ENCODE measurements at regions not wholly inside any gene's neighbourhood (a gene's known extent, or its start where the extent isn't known, plus 50 kb on each side); places are given as distances from the start of the nearest gene placed in this dataset.

DNA sequence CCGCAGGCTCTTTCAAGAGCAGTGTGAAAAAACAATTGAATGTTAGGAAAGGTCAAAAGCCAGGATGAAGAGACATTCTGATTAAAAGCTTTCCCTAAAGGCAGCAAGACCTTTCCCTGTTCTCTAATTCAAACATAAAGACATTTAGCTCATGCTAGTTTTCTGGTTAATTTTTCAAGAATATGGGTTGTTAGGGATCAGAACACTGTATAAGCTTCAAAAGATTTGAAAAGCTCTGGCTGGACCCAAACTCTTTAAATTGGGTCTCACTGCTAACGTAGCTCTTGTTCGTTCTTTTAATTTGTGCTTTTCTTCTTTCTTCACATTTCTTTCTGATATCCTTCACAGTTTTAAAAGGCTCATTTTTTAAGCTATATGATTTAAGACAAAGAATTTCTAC lies 877.0 kb downstream of the EFNB2 start:
- Histone ChIP-seq H3K4me1 (ENCODE audit: control insufficient read depth in 3 of 3, insufficient read depth in 2 of 3, low read depth in 1 of 3, low read length in 2 of 3) (no peaks in the 10 kb centered on the region), H3K9me3 (ENCODE audit: control insufficient read depth in 2 of 2, insufficient read depth in 1 of 2, low read depth in 1 of 2, low read length in 1 of 2) (no peaks in the 10 kb centered on the region), H3K27me3 (ENCODE audit: control insufficient read depth in 3 of 3, insufficient read depth in 3 of 3, low read length in 3 of 3) (no peaks in the 10 kb centered on the region), H3K36me3 (ENCODE audit: control insufficient read depth in 3 of 3, insufficient read depth in 2 of 3, low read depth in 1 of 3, low read length in 3 of 3) (no peaks in the 10 kb centered on the region), H3K4me3 (ENCODE audit: low read depth in 1 of 3, low read length in 3 of 3) (no peak overlapping the region), H3K27ac (ENCODE audit: low read depth in 1 of 3, low read length in 2 of 3) (no peak overlapping the region)
- no peak for FAIRE-seq
- DNase-seq: no peak
- WGBS, 3 donors: 83 to 88% (median 86%) methylated on average over 3 of the region's 3 CpGs

DNA sequence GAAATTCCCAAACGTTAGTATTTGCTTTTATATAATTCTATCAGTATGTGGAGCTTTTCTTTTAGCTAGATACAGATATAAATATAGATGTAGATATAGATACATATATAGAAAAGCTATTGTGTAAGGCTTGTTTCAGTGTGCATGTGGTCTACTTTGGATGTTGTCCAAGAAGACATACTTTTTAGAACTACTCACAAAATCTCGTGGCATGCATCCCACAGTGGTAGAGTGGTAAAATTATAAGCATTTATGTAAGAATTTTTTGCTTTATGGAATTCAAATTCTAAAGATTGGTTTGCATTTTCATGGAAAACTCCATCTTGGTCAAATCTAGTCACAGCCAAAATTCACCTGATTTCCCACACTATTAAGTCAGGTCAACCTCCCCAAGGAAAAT lies 880.4 kb downstream of the EFNB2 start:
- Histone ChIP-seq H3K4me3 (ENCODE audit: low read depth in 1 of 3, low read length in 3 of 3) (no peak overlapping the region), H3K27me3 (ENCODE audit: control insufficient read depth in 3 of 3, insufficient read depth in 3 of 3, low read length in 3 of 3) (no peaks in the 10 kb centered on the region), H3K9me3 (ENCODE audit: control insufficient read depth in 2 of 2, insufficient read depth in 1 of 2, low read depth in 1 of 2, low read length in 1 of 2) (no peaks in the 10 kb centered on the region), H3K36me3 (ENCODE audit: control insufficient read depth in 3 of 3, insufficient read depth in 2 of 3, low read depth in 1 of 3, low read length in 3 of 3) (no peaks in the 10 kb centered on the region), H3K27ac (ENCODE audit: low read depth in 1 of 3, low read length in 2 of 3) (no peak overlapping the region), H3K4me1 (ENCODE audit: control insufficient read depth in 3 of 3, insufficient read depth in 2 of 3, low read depth in 1 of 3, low read length in 2 of 3) (no peaks in the 10 kb centered on the region)
- 49 to 57% (median 54%) methylated on average over 2 of the region's 2 CpGs for WGBS, 3 donors
- DNase-seq (no peak), FAIRE-seq (no peak)

DNA sequence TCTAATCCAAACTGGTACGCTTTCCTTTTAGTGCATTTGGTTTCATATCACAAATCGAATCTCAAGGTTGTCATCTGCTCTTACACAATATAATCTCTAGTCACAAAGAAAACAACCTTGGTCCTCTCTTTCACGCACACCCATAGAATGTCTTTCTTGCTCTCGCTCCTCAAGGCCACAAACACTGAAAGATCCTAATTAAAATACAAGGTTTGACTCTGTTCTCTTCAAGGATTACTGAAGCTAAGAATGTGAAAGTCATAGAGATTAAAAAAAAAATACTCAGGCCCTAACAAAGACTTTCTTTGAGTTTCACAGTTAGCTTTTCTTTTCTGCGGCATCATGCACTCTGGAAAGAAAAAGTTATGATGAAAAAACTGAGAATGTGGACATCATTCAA lies 891.5 kb downstream of the EFNB2 start:
- Histone ChIP-seq H3K27ac (ENCODE audit: low read depth in 1 of 3, low read length in 2 of 3) (no peak overlapping the region), H3K9me3 (ENCODE audit: control insufficient read depth in 2 of 2, insufficient read depth in 1 of 2, low read depth in 1 of 2, low read length in 1 of 2) (peaks cover 0 to 5% of the 10 kb centered on the region in 2 donors), H3K27me3 (ENCODE audit: control insufficient read depth in 3 of 3, insufficient read depth in 3 of 3, low read length in 3 of 3) (no peaks in the 10 kb centered on the region), H3K4me3 (ENCODE audit: low read depth in 1 of 3, low read length in 3 of 3) (no peak overlapping the region), H3K36me3 (ENCODE audit: control insufficient read depth in 3 of 3, insufficient read depth in 2 of 3, low read depth in 1 of 3, low read length in 3 of 3) (no peaks in the 10 kb centered on the region), H3K4me1 (ENCODE audit: control insufficient read depth in 3 of 3, insufficient read depth in 2 of 3, low read depth in 1 of 3, low read length in 2 of 3) (no peaks in the 10 kb centered on the region)
- FAIRE-seq: no peak
- no peak for DNase-seq
- WGBS, 3 donors: 77 to 91% (median 89%) methylated on average over 5 of the region's 5 CpGs

DNA sequence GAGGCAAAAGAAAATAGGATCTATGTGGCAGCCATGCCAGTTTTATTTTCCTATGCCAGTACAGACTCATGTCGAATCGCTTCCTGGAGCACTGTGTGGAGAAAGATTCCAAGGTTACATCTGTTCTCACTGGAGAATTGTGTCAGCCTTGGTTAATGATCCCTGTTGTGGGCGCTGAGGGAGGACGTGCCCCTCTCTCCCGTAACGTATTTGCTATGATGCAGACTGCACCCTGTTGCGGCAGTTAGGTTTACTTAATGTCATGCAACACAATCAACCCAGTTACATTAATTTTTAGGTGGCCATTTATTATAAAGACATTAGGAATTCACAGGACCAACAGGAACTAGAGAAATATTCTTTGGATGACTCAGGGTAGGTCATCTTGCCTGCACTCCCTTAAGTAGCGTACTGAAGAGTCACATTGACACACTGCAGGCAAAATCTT lies 892.9 kb downstream of the EFNB2 start:
- no peak overlapping the region for H3K27ac ChIP-seq (ENCODE audit: low read depth in 1 of 3, low read length in 2 of 3)
- FAIRE-seq (no peak), DNase-seq (no peak)
- no peak overlapping the region for H3K4me3 ChIP-seq (ENCODE audit: low read depth in 1 of 3, low read length in 3 of 3)
- no peaks in the 10 kb centered on the region for H3K27me3 ChIP-seq (ENCODE audit: control insufficient read depth in 3 of 3, insufficient read depth in 3 of 3, low read length in 3 of 3)
- H3K36me3 ChIP-seq (ENCODE audit: control insufficient read depth in 3 of 3, insufficient read depth in 2 of 3, low read depth in 1 of 3, low read length in 3 of 3): no peaks in the 10 kb centered on the region
- H3K9me3 ChIP-seq (ENCODE audit: control insufficient read depth in 2 of 2, insufficient read depth in 1 of 2, low read depth in 1 of 2, low read length in 1 of 2): no peaks in the 10 kb centered on the region
- WGBS, 3 donors: 91 to 95% (median 94%) methylated on average over 8 of the region's 8 CpGs
- no peaks in the 10 kb centered on the region for H3K4me1 ChIP-seq (ENCODE audit: control insufficient read depth in 3 of 3, insufficient read depth in 2 of 3, low read depth in 1 of 3, low read length in 2 of 3)

DNA sequence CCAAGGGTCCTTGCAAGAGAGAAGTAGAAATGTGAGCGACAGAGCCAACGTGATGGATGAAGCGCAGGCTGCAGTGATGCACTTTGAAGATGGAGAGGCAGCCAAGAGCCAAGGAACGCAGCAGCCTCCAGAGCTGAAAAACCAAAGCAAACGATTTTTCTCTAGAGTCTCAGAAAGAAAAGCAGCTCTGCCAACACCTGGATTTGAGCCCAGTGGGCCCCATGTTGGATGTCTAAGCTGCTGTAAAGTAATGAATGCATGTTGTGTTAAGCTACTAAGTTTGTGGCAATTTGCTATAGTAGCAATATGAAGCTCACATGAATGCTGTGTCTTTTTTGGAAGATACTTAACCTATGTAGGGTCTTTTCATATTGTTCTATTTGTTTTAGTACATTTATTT lies 894.3 kb downstream of the EFNB2 start:
- no peak for FAIRE-seq
- Histone ChIP-seq H3K4me1 (ENCODE audit: control insufficient read depth in 3 of 3, insufficient read depth in 2 of 3, low read depth in 1 of 3, low read length in 2 of 3) (no peaks in the 10 kb centered on the region), H3K27me3 (ENCODE audit: control insufficient read depth in 3 of 3, insufficient read depth in 3 of 3, low read length in 3 of 3) (no peaks in the 10 kb centered on the region), H3K9me3 (ENCODE audit: control insufficient read depth in 2 of 2, insufficient read depth in 1 of 2, low read depth in 1 of 2, low read length in 1 of 2) (no peaks in the 10 kb centered on the region), H3K4me3 (ENCODE audit: low read depth in 1 of 3, low read length in 3 of 3) (no peak overlapping the region), H3K27ac (ENCODE audit: low read depth in 1 of 3, low read length in 2 of 3) (no peak overlapping the region), H3K36me3 (ENCODE audit: control insufficient read depth in 3 of 3, insufficient read depth in 2 of 3, low read depth in 1 of 3, low read length in 3 of 3) (no peaks in the 10 kb centered on the region)
- 76 to 81% (median 76%) methylated on average over 5 of the region's 5 CpGs for WGBS, 3 donors
- DNase-seq: no peak

DNA sequence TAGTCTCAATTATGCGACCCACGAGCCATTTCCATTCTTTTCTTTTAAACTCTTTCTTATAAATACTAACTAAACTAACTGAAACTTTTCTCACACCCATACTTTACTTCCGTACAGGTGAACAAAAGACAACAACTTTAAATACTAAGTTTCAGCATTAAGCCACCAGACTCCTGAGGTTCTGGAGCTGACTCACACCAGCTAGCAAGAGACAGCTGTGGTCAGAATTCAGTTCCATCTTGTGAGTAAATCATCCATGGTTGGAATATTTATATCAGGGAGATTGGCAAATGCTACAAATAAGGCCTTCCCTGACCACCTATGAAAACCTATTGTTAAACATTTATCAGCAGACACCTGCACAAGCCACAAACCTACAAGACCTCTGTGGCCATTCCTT lies 897.0 kb downstream of the EFNB2 start:
- Histone ChIP-seq H3K4me3 (ENCODE audit: low read depth in 1 of 3, low read length in 3 of 3) (no peak overlapping the region), H3K36me3 (ENCODE audit: control insufficient read depth in 3 of 3, insufficient read depth in 2 of 3, low read depth in 1 of 3, low read length in 3 of 3) (no peaks in the 10 kb centered on the region), H3K9me3 (ENCODE audit: control insufficient read depth in 2 of 2, insufficient read depth in 1 of 2, low read depth in 1 of 2, low read length in 1 of 2) (no peaks in the 10 kb centered on the region), H3K27me3 (ENCODE audit: control insufficient read depth in 3 of 3, insufficient read depth in 3 of 3, low read length in 3 of 3) (no peaks in the 10 kb centered on the region), H3K27ac (ENCODE audit: low read depth in 1 of 3, low read length in 2 of 3) (no peak overlapping the region), H3K4me1 (ENCODE audit: control insufficient read depth in 3 of 3, insufficient read depth in 2 of 3, low read depth in 1 of 3, low read length in 2 of 3) (no peaks in the 10 kb centered on the region)
- WGBS, 3 donors: 82 to 93% (median 93%) methylated on average over 3 of the region's 3 CpGs
- FAIRE-seq (no peak), DNase-seq (no peak)

DNA sequence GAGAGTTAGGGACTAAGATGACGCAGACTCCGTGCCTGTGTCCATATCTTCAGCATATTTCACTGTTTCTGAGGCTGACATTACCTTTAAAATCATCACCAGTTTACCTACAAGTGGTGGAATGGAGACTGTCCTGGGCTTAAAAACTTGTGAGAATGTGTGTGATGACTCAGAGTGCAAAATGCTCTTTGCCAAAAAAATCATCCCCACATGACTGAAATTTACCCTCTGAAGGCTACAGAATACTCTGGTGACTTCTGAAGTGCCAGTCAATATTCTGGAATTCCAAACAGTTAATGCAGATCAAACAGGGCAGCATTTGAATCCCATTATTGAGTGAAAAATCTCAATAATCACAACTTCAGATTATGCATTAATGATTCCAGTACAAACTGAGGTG lies 901.4 kb downstream of the EFNB2 start:
- no peak overlapping the region for H3K27ac ChIP-seq (ENCODE audit: low read depth in 1 of 3, low read length in 2 of 3)
- DNase-seq (no peak), FAIRE-seq (no peak)
- no peaks in the 10 kb centered on the region for H3K4me1 ChIP-seq (ENCODE audit: control insufficient read depth in 3 of 3, insufficient read depth in 2 of 3, low read depth in 1 of 3, low read length in 2 of 3)
- no peaks in the 10 kb centered on the region for H3K9me3 ChIP-seq (ENCODE audit: control insufficient read depth in 2 of 2, insufficient read depth in 1 of 2, low read depth in 1 of 2, low read length in 1 of 2)
- 86 to 95% (median 93%) methylated on average over 2 of the region's 2 CpGs for WGBS, 3 donors
- H3K27me3 ChIP-seq (ENCODE audit: control insufficient read depth in 3 of 3, insufficient read depth in 3 of 3, low read length in 3 of 3): no peaks in the 10 kb centered on the region
- no peak overlapping the region for H3K4me3 ChIP-seq (ENCODE audit: low read depth in 1 of 3, low read length in 3 of 3)
- no peaks in the 10 kb centered on the region for H3K36me3 ChIP-seq (ENCODE audit: control insufficient read depth in 3 of 3, insufficient read depth in 2 of 3, low read depth in 1 of 3, low read length in 3 of 3)

DNA sequence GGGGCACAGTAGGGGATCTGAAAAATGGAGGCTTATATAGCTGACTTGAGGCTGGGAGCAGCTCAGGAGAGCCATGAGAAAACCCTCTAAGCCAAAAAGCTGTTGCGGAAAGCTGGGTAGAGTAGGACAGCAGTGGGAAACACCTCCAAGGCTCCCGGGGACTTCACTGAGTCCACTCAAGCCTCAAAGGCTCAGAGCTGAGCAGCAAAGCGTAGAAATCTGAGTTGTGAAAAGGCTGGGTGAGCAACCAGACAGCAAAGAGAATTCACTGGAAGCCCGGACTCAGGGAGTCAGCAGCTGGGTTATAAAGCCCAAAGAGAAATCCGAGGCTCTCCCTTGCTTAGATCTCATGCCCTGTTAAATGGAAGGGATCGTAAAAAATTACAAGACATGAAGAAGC lies 905.0 kb downstream of the EFNB2 start:
- no peaks in the 10 kb centered on the region for H3K9me3 ChIP-seq (ENCODE audit: control insufficient read depth in 2 of 2, insufficient read depth in 1 of 2, low read depth in 1 of 2, low read length in 1 of 2)
- H3K4me1 ChIP-seq (ENCODE audit: control insufficient read depth in 3 of 3, insufficient read depth in 2 of 3, low read depth in 1 of 3, low read length in 2 of 3): no peaks in the 10 kb centered on the region
- no peak for DNase-seq
- no peaks in the 10 kb centered on the region for H3K27me3 ChIP-seq (ENCODE audit: control insufficient read depth in 3 of 3, insufficient read depth in 3 of 3, low read length in 3 of 3)
- H3K4me3 ChIP-seq (ENCODE audit: low read depth in 1 of 3, low read length in 3 of 3): no peak overlapping the region
- no peak for FAIRE-seq
- 76 to 83% (median 80%) methylated on average over 6 of the region's 6 CpGs for WGBS, 3 donors
- H3K27ac ChIP-seq (ENCODE audit: low read depth in 1 of 3, low read length in 2 of 3): no peak overlapping the region
- H3K36me3 ChIP-seq (ENCODE audit: control insufficient read depth in 3 of 3, insufficient read depth in 2 of 3, low read depth in 1 of 3, low read length in 3 of 3): no peaks in the 10 kb centered on the region

DNA sequence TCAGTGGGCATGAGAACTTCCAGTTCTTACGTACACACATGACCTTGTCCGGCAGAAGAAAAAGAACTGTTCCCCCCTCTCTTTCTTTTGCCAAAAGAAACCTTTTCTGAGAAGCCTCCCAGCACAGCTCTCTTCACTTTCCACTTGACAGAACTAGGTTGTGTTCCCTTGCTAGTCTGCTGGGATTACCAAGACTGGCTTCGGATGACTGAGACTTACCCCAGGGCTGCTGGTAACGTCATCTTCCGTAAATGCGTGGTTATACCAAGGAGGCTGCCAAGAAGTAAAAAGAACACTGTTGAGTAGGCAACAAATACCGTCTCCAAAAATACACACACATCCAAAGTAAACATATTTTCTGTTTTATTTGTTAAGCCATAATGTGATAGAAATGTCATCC lies 908.2 kb downstream of the EFNB2 start:
- no peak overlapping the region for H3K4me3 ChIP-seq (ENCODE audit: low read depth in 1 of 3, low read length in 3 of 3)
- H3K27ac ChIP-seq (ENCODE audit: low read depth in 1 of 3, low read length in 2 of 3): no peak overlapping the region
- no peaks in the 10 kb centered on the region for H3K9me3 ChIP-seq (ENCODE audit: control insufficient read depth in 2 of 2, insufficient read depth in 1 of 2, low read depth in 1 of 2, low read length in 1 of 2)
- H3K4me1 ChIP-seq (ENCODE audit: control insufficient read depth in 3 of 3, insufficient read depth in 2 of 3, low read depth in 1 of 3, low read length in 2 of 3): no peaks in the 10 kb centered on the region
- no peaks in the 10 kb centered on the region for H3K36me3 ChIP-seq (ENCODE audit: control insufficient read depth in 3 of 3, insufficient read depth in 2 of 3, low read depth in 1 of 3, low read length in 3 of 3)
- no peaks in the 10 kb centered on the region for H3K27me3 ChIP-seq (ENCODE audit: control insufficient read depth in 3 of 3, insufficient read depth in 3 of 3, low read length in 3 of 3)
- WGBS, 3 donors: 87 to 90% (median 88%) methylated on average over 7 of the region's 7 CpGs
- FAIRE-seq (no peak), DNase-seq (no peak)
